ENCODE measurements at regions not wholly inside any gene's neighbourhood (a gene's known extent, or its start where the extent isn't known, plus 50 kb on each side); places are given as distances from the start of the nearest gene placed in this dataset.

- no peaks in the 10 kb centered on the region for H3K36me3 ChIP-seq (ENCODE audit: control insufficient read depth, insufficient read depth, low read length)
- Mint-ChIP-seq H3K9me3 (no peaks in the 10 kb centered on the region), H3K27me3 (ENCODE audit: insufficient read depth) (no peaks in the 10 kb centered on the region), H3K4me1 (peaks cover 28% of the 10 kb centered on the region), H3K27ac (no peak overlapping the region), H3K36me3 (ENCODE audit: low read depth) (no peaks in the 10 kb centered on the region), H3K4me3 (no peak overlapping the region)
- WGBS, 2 experiments (ENCODE audit: insufficient coverage in 1 of 2, insufficient read length in 1 of 2) = 94 to 96% methylated on average over 9 of the region's 9 CpGs
- no peak for DNase-seq
- H3K4me1 ChIP-seq (ENCODE audit: control insufficient read depth, insufficient read depth, low read length) = peaks cover 11% of the 10 kb centered on the region
- H3K9me3 ChIP-seq (ENCODE audit: control insufficient read depth, low read length) = no peaks in the 10 kb centered on the region
- TF ChIP-seq, protein P1, sequence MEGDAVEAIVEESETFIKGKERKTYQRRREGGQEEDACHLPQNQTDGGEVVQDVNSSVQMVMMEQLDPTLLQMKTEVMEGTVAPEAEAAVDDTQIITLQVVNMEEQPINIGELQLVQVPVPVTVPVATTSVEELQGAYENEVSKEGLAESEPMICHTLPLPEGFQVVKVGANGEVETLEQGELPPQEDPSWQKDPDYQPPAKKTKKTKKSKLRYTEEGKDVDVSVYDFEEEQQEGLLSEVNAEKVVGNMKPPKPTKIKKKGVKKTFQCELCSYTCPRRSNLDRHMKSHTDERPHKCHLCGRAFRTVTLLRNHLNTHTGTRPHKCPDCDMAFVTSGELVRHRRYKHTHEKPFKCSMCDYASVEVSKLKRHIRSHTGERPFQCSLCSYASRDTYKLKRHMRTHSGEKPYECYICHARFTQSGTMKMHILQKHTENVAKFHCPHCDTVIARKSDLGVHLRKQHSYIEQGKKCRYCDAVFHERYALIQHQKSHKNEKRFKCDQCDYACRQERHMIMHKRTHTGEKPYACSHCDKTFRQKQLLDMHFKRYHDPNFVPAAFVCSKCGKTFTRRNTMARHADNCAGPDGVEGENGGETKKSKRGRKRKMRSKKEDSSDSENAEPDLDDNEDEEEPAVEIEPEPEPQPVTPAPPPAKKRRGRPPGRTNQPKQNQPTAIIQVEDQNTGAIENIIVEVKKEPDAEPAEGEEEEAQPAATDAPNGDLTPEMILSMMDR (conservative IDR thresholded peaks at IDR 0.05) = no peak
- H3K9ac ChIP-seq (ENCODE audit: extremely low read depth, low read length, poor library complexity, severe bottlenecking) = no peak overlapping the region
- H3K4me3 ChIP-seq (ENCODE audit: low read length) = no peak overlapping the region
- no peak overlapping the region for H3K27ac ChIP-seq (ENCODE audit: low read depth, low read length)
- no peaks in the 10 kb centered on the region for H3K27me3 ChIP-seq (ENCODE audit: control insufficient read depth, insufficient read depth, low read length, poor library complexity, severe bottlenecking)
Measured at GRCh38 chr16:85316944-85317343, 204.7 kb upstream of the CIBAR2 start.

- no peak overlapping the region for H3K4me3 ChIP-seq (ENCODE audit: low read length)
- TF ChIP-seq, protein P1 (conservative IDR thresholded peaks at IDR 0.05) = no peak
- Mint-ChIP-seq H3K36me3 (ENCODE audit: low read depth) (no peaks in the 10 kb centered on the region), H3K4me1 (peaks cover 22% of the 10 kb centered on the region), H3K27me3 (ENCODE audit: insufficient read depth) (no peaks in the 10 kb centered on the region), H3K27ac (no peak overlapping the region), H3K4me3 (no peak overlapping the region), H3K9me3 (no peaks in the 10 kb centered on the region)
- no peaks in the 10 kb centered on the region for H3K36me3 ChIP-seq (ENCODE audit: control insufficient read depth, insufficient read depth, low read length)
- no peak overlapping the region for H3K9ac ChIP-seq (ENCODE audit: extremely low read depth, low read length, poor library complexity, severe bottlenecking)
- H3K4me1 ChIP-seq (ENCODE audit: control insufficient read depth, insufficient read depth, low read length) = peaks cover 6% of the 10 kb centered on the region
- H3K27ac ChIP-seq (ENCODE audit: low read depth, low read length) = no peak overlapping the region
- no peak for DNase-seq
- H3K27me3 ChIP-seq (ENCODE audit: control insufficient read depth, insufficient read depth, low read length, poor library complexity, severe bottlenecking) = no peaks in the 10 kb centered on the region
- WGBS, 2 experiments (ENCODE audit: insufficient coverage in 1 of 2, insufficient read length in 1 of 2) = 92 to 96% methylated on average over 8 to 12 of the region's 12 CpGs
- H3K9me3 ChIP-seq (ENCODE audit: control insufficient read depth, low read length) = no peaks in the 10 kb centered on the region
Measured at GRCh38 chr16:85317704-85318103, 205.4 kb upstream of the CIBAR2 start.

GRCh38 chr16:85319208-85319983 is 207.1 kb upstream of the CIBAR2 start:
- Histone ChIP-seq H3K9ac (ENCODE audit: extremely low read depth, low read length, poor library complexity, severe bottlenecking) (no peak overlapping the region), H3K9me3 (ENCODE audit: control insufficient read depth, low read length) (no peaks in the 10 kb centered on the region), H3K27ac (ENCODE audit: low read depth, low read length) (no peak overlapping the region), H3K36me3 (ENCODE audit: control insufficient read depth, insufficient read depth, low read length) (no peaks in the 10 kb centered on the region), H3K4me1 (ENCODE audit: control insufficient read depth, insufficient read depth, low read length) (no peaks in the 10 kb centered on the region), H3K4me3 (ENCODE audit: low read length) (no peak overlapping the region), H3K27me3 (ENCODE audit: control insufficient read depth, insufficient read depth, low read length, poor library complexity, severe bottlenecking) (no peaks in the 10 kb centered on the region)
- peaks cover 17% of the 10 kb centered on the region for H3K4me1 Mint-ChIP-seq
- WGBS, 2 experiments (ENCODE audit: insufficient coverage in 1 of 2, insufficient read length in 1 of 2) = 94 to 98% methylated on average over 21 to 24 of the region's 24 CpGs
- no peak for DNase-seq
- no peaks in the 10 kb centered on the region for H3K27me3 Mint-ChIP-seq (ENCODE audit: insufficient read depth)
- no peak overlapping the region for H3K4me3 Mint-ChIP-seq
- TF ChIP-seq, protein P1 (conservative IDR thresholded peaks at IDR 0.05) = no peak
- H3K36me3 Mint-ChIP-seq (ENCODE audit: low read depth) = peaks cover 4% of the 10 kb centered on the region
- no peak overlapping the region for H3K27ac Mint-ChIP-seq
- peaks cover 4% of the 10 kb centered on the region for H3K9me3 Mint-ChIP-seq

All from endodermal cell (in vitro differentiated cells).